GM12891 (cell line): ENCODE measurements at regions not wholly inside any gene's neighbourhood (a gene's known extent, or its start where the extent isn't known, plus 50 kb on each side); places are given as distances from the start of the nearest gene placed in this dataset.

ENCODE experiments used
- DNase-seq: peaks from one replicate; pipeline ENCODE4 v3.0.0; 2011; ENCODE audit warnings: low spot score; ENCODE audit not compliant: insufficient read length
- FAIRE-seq: peaks from 2 replicates; lab custom pipeline; 2011; peaks lifted over from hg19 to GRCh38; lab: Jason Lieb, UNC
- PAX5 ChIP-seq: IDR thresholded peaks from 2 replicates; pipeline ENCODE4 v1.6.1; 2011; ENCODE audit warnings: low read length, moderate library complexity, mild to moderate bottlenecking; ENCODE audit not compliant: insufficient read depth, severe bottlenecking
- POLR2A ChIP-seq: IDR thresholded peaks from 2 replicates; pipeline ENCODE4 v1.6.1; 2011; ENCODE audit warnings: low read depth, low read length, control low read depth
- POLR2AphosphoS5 ChIP-seq: IDR thresholded peaks from 2 replicates; pipeline ENCODE4 v1.6.1; 2011; ENCODE audit warnings: low read depth, low read length, control low read depth
- POU2F2 ChIP-seq: IDR thresholded peaks from 2 replicates; pipeline ENCODE4 v1.6.1; 2011; ENCODE audit warnings: low read depth, mild to moderate bottlenecking, control low read depth, low read length, moderate library complexity
- SPI1 ChIP-seq: IDR thresholded peaks from 2 replicates; pipeline ENCODE4 v1.6.1; 2011; ENCODE audit warnings: low read depth, low read length, control low read depth
- TAF1 ChIP-seq: IDR thresholded peaks from 2 replicates; pipeline ENCODE4 v1.6.1; 2011; ENCODE audit warnings: low read depth, low read length, control low read depth

- no peak for FAIRE-seq
- no peak for DNase-seq
- no peak for TF ChIP-seq SPI1
These were observed 686.2 kb upstream of the BOD1L1 start for GRCh38 chr4:14313757-14314156.

GRCh38 chr4:14315129-14315528, 687.2 kb upstream of the CPEB2 start:
- no peak for FAIRE-seq
- DNase-seq, result no peak
- TF ChIP-seq PAX5, result no peak
- no peak for TF ChIP-seq POLR2A
- no peak for TF ChIP-seq TAF1
- no peak for TF ChIP-seq POLR2AphosphoS5
- TF ChIP-seq POU2F2, result no peak
- TF ChIP-seq SPI1, result no peak

- no peak for DNase-seq
- FAIRE-seq, result no peak
- no peak for TF ChIP-seq PAX5
- no peak for TF ChIP-seq TAF1
- no peak for TF ChIP-seq POLR2AphosphoS5
- no peak for TF ChIP-seq POLR2A
- no peak for TF ChIP-seq SPI1
These were observed 684.9 kb upstream of the CPEB2 start for GRCh38 chr4:14317351-14317750.

GRCh38 chr4:14318671-14319070, 683.6 kb upstream of the CPEB2 start:
- no peak for FAIRE-seq
- TF ChIP-seq SPI1 (no peak), POLR2AphosphoS5 (no peak), TAF1 (no peak), POLR2A (no peak), PAX5 (no peak), POU2F2 (no peak)
- DNase-seq, result no peak

- FAIRE-seq, result no peak
These were observed 680.6 kb upstream of the CPEB2 start for GRCh38 chr4:14321723-14322122.

GRCh38 chr4:14323191-14323590, 679.1 kb upstream of the CPEB2 start:
- DNase-seq, result no peak
- TF ChIP-seq POU2F2 (no peak), PAX5 (no peak), TAF1 (no peak)
- no peak for FAIRE-seq

More at GRCh38 chr4:14321723-14322122, 680.6 kb upstream of the CPEB2 start:
- no peak for TF ChIP-seq SPI1
- TF ChIP-seq POLR2A, result no peak
- no peak for TF ChIP-seq PAX5
- TF ChIP-seq POLR2AphosphoS5, result no peak
- no peak for TF ChIP-seq POU2F2
- TF ChIP-seq TAF1, result no peak
- DNase-seq, result no peak

- TF ChIP-seq PAX5, result no peak
- no peak for TF ChIP-seq POU2F2
- no peak for TF ChIP-seq POLR2AphosphoS5
- no peak for TF ChIP-seq SPI1
- no peak for TF ChIP-seq TAF1
- no peak for TF ChIP-seq POLR2A
- no peak for FAIRE-seq
- no peak for DNase-seq
These were observed 673.1 kb upstream of the CPEB2 start for GRCh38 chr4:14329228-14329627.

- DNase-seq, result no peak
- no peak for FAIRE-seq
- TF ChIP-seq SPI1 (no peak), POLR2A (no peak), POU2F2 (no peak), TAF1 (no peak), PAX5 (no peak), POLR2AphosphoS5 (no peak)
These were observed 668.7 kb upstream of the CPEB2 start for GRCh38 chr4:14333616-14334015.

GRCh38 chr4:14334166-14334565, 668.1 kb upstream of the CPEB2 start:
- TF ChIP-seq PAX5 (no peak), TAF1 (no peak), POLR2A (no peak), POU2F2 (no peak), SPI1 (no peak)
- FAIRE-seq (no peak), DNase-seq (no peak)

GRCh38 chr4:14335872-14336271, 666.4 kb upstream of the CPEB2 start:
- FAIRE-seq, result no peak
- DNase-seq, result no peak
- no peak for TF ChIP-seq TAF1
- no peak for TF ChIP-seq SPI1
- TF ChIP-seq POLR2AphosphoS5, result no peak
- TF ChIP-seq PAX5, result no peak
- no peak for TF ChIP-seq POU2F2
- TF ChIP-seq POLR2A, result no peak

GRCh38 chr4:14336656-14337055, 665.6 kb upstream of the CPEB2 start:
- TF ChIP-seq TAF1, result no peak
- no peak for TF ChIP-seq SPI1
- no peak for TF ChIP-seq POLR2A
- no peak for TF ChIP-seq POU2F2
- no peak for TF ChIP-seq PAX5
- no peak for TF ChIP-seq POLR2AphosphoS5
- FAIRE-seq, result no peak
- DNase-seq, result no peak
